ENCODE measurements at regions not wholly inside any gene's neighbourhood (a gene's known extent, or its start where the extent isn't known, plus 50 kb on each side); places are given as distances from the start of the nearest gene placed in this dataset.

GRCh38 chr4:156328882-156329281 is 375.2 kb upstream of the CTSO start:
- no peak overlapping the region for H3K4me3 ChIP-seq
- no peak for TF ChIP-seq CTCF (IDR thresholded peaks at IDR 0.05)
- no peaks in the 10 kb centered on the region for H3K36me3 ChIP-seq
- no peak for DNase-seq (ENCODE audit: low spot score)
- no peaks in the 10 kb centered on the region for H3K27me3 ChIP-seq (replicated peaks; ENCODE audit: insufficient read depth)
- H3K9me3 ChIP-seq = no peaks in the 10 kb centered on the region
- no peaks in the 10 kb centered on the region for H3K4me1 ChIP-seq (ENCODE audit: control insufficient read depth in 1 of 2, low read depth in 2 of 2)
- H3K27ac ChIP-seq = no peak overlapping the region
- ATAC-seq (ENCODE audit: insufficient number of reproducible peaks, low FRiP score, low read depth) = no peak

GRCh38 chr4:156326246-156326645 is 372.6 kb upstream of the CTSO start:
- Histone ChIP-seq H3K4me1 (ENCODE audit: control insufficient read depth in 1 of 2, low read depth in 2 of 2) (no peaks in the 10 kb centered on the region), H3K4me3 (no peak overlapping the region), H3K36me3 (no peaks in the 10 kb centered on the region), H3K9me3 (no peaks in the 10 kb centered on the region), H3K27ac (no peak overlapping the region), H3K27me3 (replicated peaks; ENCODE audit: insufficient read depth) (no peaks in the 10 kb centered on the region)
- no peak for ATAC-seq (ENCODE audit: insufficient number of reproducible peaks, low FRiP score, low read depth)
- DNase-seq (ENCODE audit: low spot score) = no peak
- no peak for TF ChIP-seq CTCF (IDR thresholded peaks at IDR 0.05)

- no peak for DNase-seq (ENCODE audit: low spot score)
- Histone ChIP-seq H3K4me1 (ENCODE audit: control insufficient read depth in 1 of 2, low read depth in 2 of 2) (no peaks in the 10 kb centered on the region), H3K27ac (no peak overlapping the region), H3K36me3 (no peaks in the 10 kb centered on the region), H3K4me3 (no peak overlapping the region), H3K27me3 (replicated peaks; ENCODE audit: insufficient read depth) (no peaks in the 10 kb centered on the region), H3K9me3 (no peaks in the 10 kb centered on the region)
- TF ChIP-seq CTCF (IDR thresholded peaks at IDR 0.05) = no peak
- no peak for ATAC-seq (ENCODE audit: insufficient number of reproducible peaks, low FRiP score, low read depth)
Measured at GRCh38 chr4:156322592-156322991, 368.9 kb upstream of the CTSO start.

GRCh38 chr4:156321203-156321602 is 367.5 kb upstream of the CTSO start:
- TF ChIP-seq CTCF (IDR thresholded peaks at IDR 0.05) = no peak
- H3K36me3 ChIP-seq = no peaks in the 10 kb centered on the region

GRCh38 chr4:156313497-156313896 is 359.8 kb upstream of the CTSO start:
- H3K36me3 ChIP-seq = no peaks in the 10 kb centered on the region
- H3K4me3 ChIP-seq = no peak overlapping the region
- DNase-seq (ENCODE audit: low spot score) (no peak), ATAC-seq (ENCODE audit: insufficient number of reproducible peaks, low FRiP score, low read depth) (no peak)
- H3K4me1 ChIP-seq (ENCODE audit: control insufficient read depth in 1 of 2, low read depth in 2 of 2) = peaks cover 0 to 6% of the 10 kb centered on the region in 2 donors
- no peaks in the 10 kb centered on the region for H3K9me3 ChIP-seq
- TF ChIP-seq CTCF (IDR thresholded peaks at IDR 0.05) = no peak
- no peaks in the 10 kb centered on the region for H3K27me3 ChIP-seq (replicated peaks; ENCODE audit: insufficient read depth)
- no peak overlapping the region for H3K27ac ChIP-seq

More at GRCh38 chr4:156321203-156321602, 367.5 kb upstream of the CTSO start:
- H3K4me1 ChIP-seq (ENCODE audit: control insufficient read depth in 1 of 2, low read depth in 2 of 2) = no peaks in the 10 kb centered on the region
- no peaks in the 10 kb centered on the region for H3K9me3 ChIP-seq
- H3K4me3 ChIP-seq = no peak overlapping the region
- DNase-seq (ENCODE audit: low spot score) = no peak
- ATAC-seq (ENCODE audit: insufficient number of reproducible peaks, low FRiP score, low read depth) = no peak
- no peaks in the 10 kb centered on the region for H3K27me3 ChIP-seq (replicated peaks; ENCODE audit: insufficient read depth)
- H3K27ac ChIP-seq = no peak overlapping the region

Data from thoracic aorta (tissue), 2 donors.